ENCODE measurements at regions not wholly inside any gene's neighbourhood (a gene's known extent, or its start where the extent isn't known, plus 50 kb on each side); places are given as distances from the start of the nearest gene placed in this dataset.

DNA sequence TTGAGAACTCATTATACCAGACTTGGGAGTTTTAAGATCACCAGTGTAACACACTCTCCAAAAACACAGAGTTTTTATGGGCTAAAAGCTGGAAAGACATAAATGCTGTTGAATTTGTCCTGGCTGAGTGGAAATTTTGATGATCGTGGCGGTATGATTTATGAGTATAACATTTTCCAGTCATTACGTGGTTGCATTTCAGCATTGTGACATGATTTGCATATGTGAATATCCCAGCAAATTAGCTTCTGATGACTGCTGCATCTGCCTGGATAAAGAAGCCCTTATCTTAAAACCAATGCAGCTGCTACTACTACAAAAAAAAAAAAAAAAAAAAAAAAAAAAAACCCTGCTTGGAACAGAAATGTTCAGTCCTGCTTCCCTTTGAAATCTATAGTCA lies 850.9 kb downstream of the TFAP2A start:
- no peaks in the 10 kb centered on the region for H3K27me3 ChIP-seq (ENCODE audit: control insufficient read depth in 1 of 2, insufficient read depth in 2 of 2, low read length in 2 of 2)
- no peaks in the 10 kb centered on the region for H3K36me3 ChIP-seq (ENCODE audit: insufficient read depth, low read length)

GRCh38 chr6:9563568-9563967 lies 851.3 kb downstream of the TFAP2A start:
- no peaks in the 10 kb centered on the region for H3K9me3 ChIP-seq (ENCODE audit: low read length)
- H3K4me3 ChIP-seq (ENCODE audit: low read depth in 1 of 2, low read length in 2 of 2) = no peak overlapping the region
- H3K27ac ChIP-seq (ENCODE audit: low read depth, low read length) = no peak overlapping the region
- H3K27me3 ChIP-seq (ENCODE audit: control insufficient read depth in 1 of 2, insufficient read depth in 2 of 2, low read length in 2 of 2) = no peaks in the 10 kb centered on the region
- no peaks in the 10 kb centered on the region for H3K36me3 ChIP-seq (ENCODE audit: insufficient read depth, low read length)
- no peak overlapping the region for H3K9ac ChIP-seq (ENCODE audit: low read length)
- H3K4me1 ChIP-seq (ENCODE audit: insufficient read depth, low read length) = no peaks in the 10 kb centered on the region

More for the DNA sequence above, 850.9 kb downstream of the TFAP2A start:
- Histone ChIP-seq H3K4me1 (ENCODE audit: insufficient read depth, low read length) (no peaks in the 10 kb centered on the region), H3K9me3 (ENCODE audit: low read length) (no peaks in the 10 kb centered on the region), H3K4me3 (ENCODE audit: low read depth in 1 of 2, low read length in 2 of 2) (no peak overlapping the region), H3K27ac (ENCODE audit: low read depth, low read length) (no peak overlapping the region), H3K9ac (ENCODE audit: low read length) (no peak overlapping the region)

DNA sequence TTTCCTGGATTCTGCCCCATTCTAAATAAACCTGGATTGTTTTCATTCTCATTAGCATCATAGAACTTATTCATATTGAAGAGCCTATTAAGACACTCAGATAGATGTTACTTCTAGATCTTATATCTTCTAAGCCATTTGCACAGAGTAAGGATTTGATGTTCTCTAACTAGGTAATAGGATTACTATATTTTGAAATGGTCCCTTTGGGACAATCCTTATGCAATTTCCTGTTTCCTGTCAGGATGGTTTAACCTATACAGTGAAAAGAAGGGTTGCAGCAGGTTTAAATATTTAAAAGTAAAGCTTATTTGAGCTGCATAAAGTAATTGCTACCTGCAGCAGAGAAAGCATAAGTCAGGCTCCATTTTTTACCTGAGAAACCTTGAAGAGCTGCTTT lies 860.1 kb downstream of the TFAP2A start:
- Histone ChIP-seq H3K36me3 (ENCODE audit: insufficient read depth, low read length) (no peaks in the 10 kb centered on the region), H3K9me3 (ENCODE audit: low read length) (no peaks in the 10 kb centered on the region), H3K9ac (ENCODE audit: low read length) (no peak overlapping the region), H3K4me1 (ENCODE audit: insufficient read depth, low read length) (no peaks in the 10 kb centered on the region), H3K4me3 (ENCODE audit: low read depth in 1 of 2, low read length in 2 of 2) (no peak overlapping the region), H3K27me3 (ENCODE audit: control insufficient read depth in 1 of 2, insufficient read depth in 2 of 2, low read length in 2 of 2) (no peaks in the 10 kb centered on the region), H3K27ac (ENCODE audit: low read depth, low read length) (no peak overlapping the region)

GRCh38 chr6:9554323-9554722 lies 860.6 kb downstream of the TFAP2A start:
- no peaks in the 10 kb centered on the region for H3K9me3 ChIP-seq (ENCODE audit: low read length)
- no peak overlapping the region for H3K27ac ChIP-seq (ENCODE audit: low read depth, low read length)
- H3K4me1 ChIP-seq (ENCODE audit: insufficient read depth, low read length) = no peaks in the 10 kb centered on the region
- H3K27me3 ChIP-seq (ENCODE audit: control insufficient read depth in 1 of 2, insufficient read depth in 2 of 2, low read length in 2 of 2) = no peaks in the 10 kb centered on the region
- no peak overlapping the region for H3K9ac ChIP-seq (ENCODE audit: low read length)
- no peak overlapping the region for H3K4me3 ChIP-seq (ENCODE audit: low read depth in 1 of 2, low read length in 2 of 2)
- H3K36me3 ChIP-seq (ENCODE audit: insufficient read depth, low read length) = no peaks in the 10 kb centered on the region

- H3K27me3 ChIP-seq (ENCODE audit: control insufficient read depth in 1 of 2, insufficient read depth in 2 of 2, low read length in 2 of 2) = no peaks in the 10 kb centered on the region
- no peaks in the 10 kb centered on the region for H3K4me1 ChIP-seq (ENCODE audit: insufficient read depth, low read length)
- H3K36me3 ChIP-seq (ENCODE audit: insufficient read depth, low read length) = no peaks in the 10 kb centered on the region
- no peak overlapping the region for H3K4me3 ChIP-seq (ENCODE audit: low read depth in 1 of 2, low read length in 2 of 2)
- H3K9me3 ChIP-seq (ENCODE audit: low read length) = no peaks in the 10 kb centered on the region
- no peak overlapping the region for H3K27ac ChIP-seq (ENCODE audit: low read depth, low read length)
- H3K9ac ChIP-seq (ENCODE audit: low read length) = no peak overlapping the region
Observed at GRCh38 chr6:9553002-9553401, 861.9 kb downstream of the TFAP2A start.

DNA sequence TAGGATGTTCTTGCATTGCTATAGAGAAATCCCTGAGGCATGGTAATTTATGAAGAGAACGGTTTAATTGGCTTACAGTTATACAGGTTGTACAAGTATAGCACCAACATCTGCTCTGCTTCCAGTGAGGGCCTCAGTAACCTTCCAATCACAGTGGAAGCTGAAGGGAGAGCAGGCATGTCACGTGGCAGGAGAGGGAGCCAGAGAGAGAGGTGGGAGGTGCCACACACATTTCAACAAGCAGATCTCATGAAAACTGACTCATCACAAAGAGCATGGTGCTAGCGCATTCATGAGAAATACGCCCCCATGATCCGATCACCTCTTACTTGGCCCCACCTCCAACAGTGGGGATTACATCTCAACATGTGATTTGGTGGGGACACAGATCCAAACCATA lies 871.2 kb downstream of the TFAP2A start:
- H3K4me3 ChIP-seq (ENCODE audit: low read depth in 1 of 2, low read length in 2 of 2) = no peak overlapping the region
- no peak overlapping the region for H3K9ac ChIP-seq (ENCODE audit: low read length)
- H3K27me3 ChIP-seq (ENCODE audit: control insufficient read depth in 1 of 2, insufficient read depth in 2 of 2, low read length in 2 of 2) = no peaks in the 10 kb centered on the region
- H3K27ac ChIP-seq (ENCODE audit: low read depth, low read length) = no peak overlapping the region
- H3K4me1 ChIP-seq (ENCODE audit: insufficient read depth, low read length) = no peaks in the 10 kb centered on the region
- H3K36me3 ChIP-seq (ENCODE audit: insufficient read depth, low read length) = no peaks in the 10 kb centered on the region
- H3K9me3 ChIP-seq (ENCODE audit: low read length) = no peaks in the 10 kb centered on the region

DNA sequence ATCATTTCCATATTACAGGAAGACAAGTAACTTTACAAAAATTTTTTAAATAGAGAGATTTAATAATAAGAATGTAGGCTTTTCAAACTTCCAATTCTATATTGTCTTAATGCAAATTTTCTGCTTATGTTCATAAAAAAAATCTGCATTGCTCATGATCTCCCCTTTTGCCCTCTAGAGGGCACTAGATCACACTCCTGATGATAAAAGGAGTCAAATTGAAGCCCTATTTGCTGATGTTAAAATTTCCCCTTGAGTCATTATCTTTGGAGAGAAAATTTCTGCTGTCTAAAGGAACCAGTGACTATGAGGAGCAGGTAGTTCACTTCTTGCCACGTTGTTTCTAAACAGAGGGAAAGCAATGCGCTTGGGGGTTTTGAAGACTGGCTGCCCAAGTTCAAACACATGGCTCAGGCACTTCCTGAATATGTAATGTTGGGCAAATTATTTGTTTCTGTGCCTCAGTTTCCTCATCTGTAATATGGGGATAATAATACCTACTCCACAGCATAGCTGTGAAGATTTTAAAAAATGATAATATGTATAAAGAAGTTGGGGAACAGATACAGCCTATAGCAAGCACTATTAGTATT lies 874.2 kb downstream of the TFAP2A start:
- Histone ChIP-seq H3K4me1 (ENCODE audit: insufficient read depth, low read length) (no peaks in the 10 kb centered on the region), H3K9me3 (ENCODE audit: low read length) (no peaks in the 10 kb centered on the region), H3K4me3 (ENCODE audit: low read depth in 1 of 2, low read length in 2 of 2) (no peak overlapping the region), H3K9ac (ENCODE audit: low read length) (no peak overlapping the region), H3K27me3 (ENCODE audit: control insufficient read depth in 1 of 2, insufficient read depth in 2 of 2, low read length in 2 of 2) (no peaks in the 10 kb centered on the region), H3K27ac (ENCODE audit: low read depth, low read length) (no peak overlapping the region), H3K36me3 (ENCODE audit: insufficient read depth, low read length) (no peaks in the 10 kb centered on the region)

GRCh38 chr6:9540126-9540525 lies 874.7 kb downstream of the TFAP2A start:
- no peak overlapping the region for H3K27ac ChIP-seq (ENCODE audit: low read depth, low read length)
- H3K9me3 ChIP-seq (ENCODE audit: low read length) = no peaks in the 10 kb centered on the region
- no peak overlapping the region for H3K4me3 ChIP-seq (ENCODE audit: low read depth in 1 of 2, low read length in 2 of 2)
- no peak overlapping the region for H3K9ac ChIP-seq (ENCODE audit: low read length)
- no peaks in the 10 kb centered on the region for H3K4me1 ChIP-seq (ENCODE audit: insufficient read depth, low read length)
- H3K36me3 ChIP-seq (ENCODE audit: insufficient read depth, low read length) = no peaks in the 10 kb centered on the region
- H3K27me3 ChIP-seq (ENCODE audit: control insufficient read depth in 1 of 2, insufficient read depth in 2 of 2, low read length in 2 of 2) = no peaks in the 10 kb centered on the region

GRCh38 chr6:9539231-9539755 lies 875.6 kb downstream of the TFAP2A start:
- no peaks in the 10 kb centered on the region for H3K4me1 ChIP-seq (ENCODE audit: insufficient read depth, low read length)
- no peak overlapping the region for H3K9ac ChIP-seq (ENCODE audit: low read length)
- H3K27ac ChIP-seq (ENCODE audit: low read depth, low read length) = no peak overlapping the region
- H3K9me3 ChIP-seq (ENCODE audit: low read length) = no peaks in the 10 kb centered on the region
- H3K27me3 ChIP-seq (ENCODE audit: control insufficient read depth in 1 of 2, insufficient read depth in 2 of 2, low read length in 2 of 2) = no peaks in the 10 kb centered on the region
- H3K4me3 ChIP-seq (ENCODE audit: low read depth in 1 of 2, low read length in 2 of 2) = no peak overlapping the region
- no peaks in the 10 kb centered on the region for H3K36me3 ChIP-seq (ENCODE audit: insufficient read depth, low read length)

DNA sequence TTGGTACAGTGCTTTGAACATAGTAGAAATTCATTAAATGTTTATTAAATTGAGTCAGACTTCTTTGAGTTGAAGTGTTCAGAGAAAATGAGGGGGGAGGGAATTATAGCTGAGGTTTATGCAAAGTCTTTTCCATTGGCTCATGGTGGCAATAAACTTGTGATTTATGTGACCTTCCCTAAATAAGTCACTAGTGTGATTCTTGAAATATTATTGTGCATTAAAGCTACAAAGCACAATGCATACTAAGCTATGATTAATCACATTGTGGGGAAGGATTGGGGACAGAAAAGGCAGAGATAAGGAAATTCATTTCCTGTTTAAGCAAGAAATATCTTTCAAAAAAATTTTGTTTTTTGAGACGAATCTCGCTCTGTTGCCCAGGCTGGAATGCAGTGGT lies 877.5 kb downstream of the TFAP2A start:
- Histone ChIP-seq H3K36me3 (ENCODE audit: insufficient read depth, low read length) (no peaks in the 10 kb centered on the region), H3K4me3 (ENCODE audit: low read depth in 1 of 2, low read length in 2 of 2) (no peak overlapping the region), H3K27ac (ENCODE audit: low read depth, low read length) (no peak overlapping the region), H3K9ac (ENCODE audit: low read length) (no peak overlapping the region), H3K9me3 (ENCODE audit: low read length) (no peaks in the 10 kb centered on the region), H3K27me3 (ENCODE audit: control insufficient read depth in 1 of 2, insufficient read depth in 2 of 2, low read length in 2 of 2) (no peaks in the 10 kb centered on the region), H3K4me1 (ENCODE audit: insufficient read depth, low read length) (no peaks in the 10 kb centered on the region)

- Histone ChIP-seq H3K36me3 (ENCODE audit: insufficient read depth, low read length) (no peaks in the 10 kb centered on the region), H3K4me1 (ENCODE audit: insufficient read depth, low read length) (no peaks in the 10 kb centered on the region), H3K4me3 (ENCODE audit: low read depth in 1 of 2, low read length in 2 of 2) (no peak overlapping the region), H3K9ac (ENCODE audit: low read length) (no peak overlapping the region), H3K9me3 (ENCODE audit: low read length) (no peaks in the 10 kb centered on the region), H3K27ac (ENCODE audit: low read depth, low read length) (no peak overlapping the region), H3K27me3 (ENCODE audit: control insufficient read depth in 1 of 2, insufficient read depth in 2 of 2, low read length in 2 of 2) (no peaks in the 10 kb centered on the region)
Observed at GRCh38 chr6:9535106-9535505, 879.8 kb downstream of the TFAP2A start.
